GM19025 (cell line): ENCODE measurements at regions not wholly inside any gene's neighbourhood (a gene's known extent, or its start where the extent isn't known, plus 50 kb on each side); places are given as distances from the start of the nearest gene placed in this dataset.

ENCODE experiments used
- ATAC-seq: cut with Tn5 transposase; IDR thresholded peaks from one replicate; pipeline ENCODE4 v1.9.1; 2021; ENCODE audit warnings: mild to moderate bottlenecking, low read depth, moderate library complexity; ENCODE audit not compliant: unreplicated experiment

- ATAC-seq, result no peak
These were observed 2232.7 kb downstream of the PCDH9 start for GRCh38 chr13:64997438-64997837.

- peak; percentile 64 for ATAC-seq
These were observed 2236.5 kb downstream of the PCDH9 start for GRCh38 chr13:64993514-64994164.

- no peak for ATAC-seq
These were observed 2237.8 kb downstream of the PCDH9 start for GRCh38 chr13:64992314-64992713.

GRCh38 chr13:64985075-64985474 is 2245.1 kb downstream of the PCDH9 start:
- ATAC-seq, result no peak

- ATAC-seq, result no peak
These were observed 2267.7 kb downstream of the PCDH9 start for GRCh38 chr13:64962404-64962803.

GRCh38 chr13:64959276-64959675 is 2270.9 kb downstream of the PCDH9 start:
- no peak for ATAC-seq

- no peak for ATAC-seq
These were observed 2272.0 kb downstream of the PCDH9 start for GRCh38 chr13:64958106-64958505.

GRCh38 chr13:64938660-64939059 is 2291.5 kb downstream of the PCDH9 start:
- no peak for ATAC-seq

- no peak for ATAC-seq
These were observed 2292.8 kb downstream of the PCDH9 start for GRCh38 chr13:64937302-64937701.

GRCh38 chr13:64936879-64937278 is 2293.3 kb downstream of the PCDH9 start:
- no peak for ATAC-seq

GRCh38 chr13:64935441-64935840 is 2294.7 kb downstream of the PCDH9 start:
- ATAC-seq, result no peak

- ATAC-seq, result no peak
These were observed 2295.4 kb downstream of the PCDH9 start for GRCh38 chr13:64934569-64935362.

GRCh38 chr13:64930636-64931035 is 2299.5 kb downstream of the PCDH9 start:
- ATAC-seq, result no peak

GRCh38 chr13:64928696-64929499 is 2301.2 kb downstream of the PCDH9 start:
- peak; percentile 71 for ATAC-seq

- ATAC-seq, result no peak
These were observed 2304.4 kb downstream of the PCDH9 start for GRCh38 chr13:64925727-64926126.

- ATAC-seq, result no peak
These were observed 2304.9 kb downstream of the PCDH9 start for GRCh38 chr13:64925284-64925683.

GRCh38 chr13:64924401-64924800 is 2305.7 kb downstream of the PCDH9 start:
- ATAC-seq, result no peak

GRCh38 chr13:64917566-64917965 is 2312.6 kb downstream of the PCDH9 start:
- no peak for ATAC-seq

GRCh38 chr13:64912141-64912540 is 2318.0 kb downstream of the PCDH9 start:
- no peak for ATAC-seq

GRCh38 chr13:64910096-64910495 is 2320.0 kb downstream of the PCDH9 start:
- ATAC-seq, result no peak

GRCh38 chr13:64909184-64909583 is 2321.0 kb downstream of the PCDH9 start:
- no peak for ATAC-seq
